HG03575 (cell line): ENCODE measurements at regions not wholly inside any gene's neighbourhood (a gene's known extent, or its start where the extent isn't known, plus 50 kb on each side); places are given as distances from the start of the nearest gene placed in this dataset.

Experiments used
- ATAC-seq: cut with Tn5 transposase; IDR thresholded peaks from one replicate; pipeline ENCODE4 v1.9.1; 2021; ENCODE audit not compliant: unreplicated experiment, insufficient number of reproducible peaks, low FRiP score; ENCODE audit errors: extremely low read depth

DNA sequence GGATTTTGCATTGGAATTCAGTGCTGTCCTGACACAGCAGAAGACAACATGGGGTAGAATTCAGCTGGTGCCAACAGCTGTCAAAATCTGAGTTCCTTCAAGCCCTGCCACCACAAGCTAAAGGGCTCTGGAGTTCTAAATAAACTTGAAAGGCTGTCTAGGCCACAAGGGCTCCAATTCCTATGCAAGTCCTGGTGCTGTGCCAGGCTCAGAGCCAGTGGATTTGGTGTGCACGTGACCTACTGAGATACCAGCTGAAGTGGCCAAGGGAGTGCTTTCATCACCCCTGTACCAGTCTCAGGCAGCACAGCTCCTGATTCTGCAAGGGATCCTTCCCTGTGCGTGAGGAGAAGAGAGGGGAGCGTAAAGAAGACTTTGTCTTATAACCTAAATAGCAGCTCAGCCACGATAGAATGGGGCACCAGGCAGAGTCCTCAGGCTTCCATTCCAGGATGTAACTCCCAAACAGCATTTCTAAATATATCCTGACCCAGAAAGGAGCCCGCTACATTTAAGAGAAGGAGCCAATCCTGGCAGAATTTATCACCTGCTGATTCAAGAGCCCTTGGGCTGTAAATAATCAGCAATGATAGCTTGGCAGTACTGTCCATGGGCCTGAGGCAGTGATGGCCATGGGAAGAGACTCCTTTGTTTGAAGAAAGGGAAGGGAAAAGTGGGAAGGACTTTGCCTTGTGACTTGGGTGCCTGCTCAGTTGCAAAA is 881.2 kb upstream of the EPHA7 start:
- ATAC-seq: no peak

DNA sequence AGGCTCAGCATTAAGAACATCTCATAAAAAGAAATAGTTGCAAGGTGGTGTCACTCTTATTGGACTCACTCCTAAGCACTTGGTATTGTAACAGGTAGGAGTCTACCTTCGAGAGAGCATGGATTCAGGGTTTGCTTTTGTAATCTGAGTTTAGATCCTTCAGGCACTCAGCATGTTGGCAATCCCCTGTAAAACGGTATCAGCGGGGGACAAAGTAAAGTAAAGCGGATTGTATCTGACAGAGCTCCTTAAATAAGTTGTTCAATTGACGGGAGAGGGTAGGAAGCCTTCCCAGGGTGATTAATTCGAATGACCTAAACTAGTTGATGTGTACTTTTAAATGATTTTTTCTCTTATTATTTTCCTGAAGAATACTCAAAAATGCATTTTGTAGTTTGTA is 869.8 kb upstream of the EPHA7 start:
- no peak for ATAC-seq

DNA sequence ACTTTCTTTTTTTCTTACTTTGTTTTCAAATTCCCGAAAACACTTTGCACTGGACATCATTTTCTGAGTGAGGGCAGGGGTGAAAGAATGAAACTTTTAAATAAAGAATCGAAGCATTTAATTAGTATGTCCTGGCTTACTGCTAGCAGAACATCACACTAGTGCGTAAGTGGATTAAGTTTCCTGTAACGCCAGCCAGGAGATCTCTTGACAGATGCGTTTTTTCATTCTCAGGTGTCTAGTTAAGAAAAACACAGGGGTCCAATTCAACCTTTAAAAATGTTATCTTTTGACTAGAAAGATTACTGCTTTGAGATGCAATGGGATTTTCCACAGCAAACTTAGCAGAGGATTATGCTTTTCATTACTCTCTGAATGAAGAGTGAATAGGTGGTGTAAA is 858.8 kb upstream of the EPHA7 start:
- no peak for ATAC-seq

DNA sequence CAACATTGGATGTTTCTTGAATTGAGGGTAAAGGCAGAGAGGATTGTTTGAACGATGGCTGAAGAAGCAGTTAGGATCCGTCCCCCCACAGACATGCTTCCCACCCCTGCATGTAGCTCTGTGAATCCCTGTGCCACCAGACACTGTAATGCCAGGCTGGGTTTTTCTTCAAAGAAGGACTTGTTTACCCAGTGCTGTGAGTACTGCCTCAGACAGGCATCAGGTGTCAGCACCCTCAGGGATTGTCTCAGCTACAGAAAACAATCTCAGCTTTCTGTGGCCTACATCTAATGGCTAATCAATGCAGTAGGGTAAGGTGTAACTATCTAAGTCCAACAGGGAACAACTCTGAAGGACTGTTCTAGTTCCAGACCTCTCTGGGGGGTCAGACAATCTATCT is 853.0 kb upstream of the EPHA7 start:
- no peak for ATAC-seq

DNA sequence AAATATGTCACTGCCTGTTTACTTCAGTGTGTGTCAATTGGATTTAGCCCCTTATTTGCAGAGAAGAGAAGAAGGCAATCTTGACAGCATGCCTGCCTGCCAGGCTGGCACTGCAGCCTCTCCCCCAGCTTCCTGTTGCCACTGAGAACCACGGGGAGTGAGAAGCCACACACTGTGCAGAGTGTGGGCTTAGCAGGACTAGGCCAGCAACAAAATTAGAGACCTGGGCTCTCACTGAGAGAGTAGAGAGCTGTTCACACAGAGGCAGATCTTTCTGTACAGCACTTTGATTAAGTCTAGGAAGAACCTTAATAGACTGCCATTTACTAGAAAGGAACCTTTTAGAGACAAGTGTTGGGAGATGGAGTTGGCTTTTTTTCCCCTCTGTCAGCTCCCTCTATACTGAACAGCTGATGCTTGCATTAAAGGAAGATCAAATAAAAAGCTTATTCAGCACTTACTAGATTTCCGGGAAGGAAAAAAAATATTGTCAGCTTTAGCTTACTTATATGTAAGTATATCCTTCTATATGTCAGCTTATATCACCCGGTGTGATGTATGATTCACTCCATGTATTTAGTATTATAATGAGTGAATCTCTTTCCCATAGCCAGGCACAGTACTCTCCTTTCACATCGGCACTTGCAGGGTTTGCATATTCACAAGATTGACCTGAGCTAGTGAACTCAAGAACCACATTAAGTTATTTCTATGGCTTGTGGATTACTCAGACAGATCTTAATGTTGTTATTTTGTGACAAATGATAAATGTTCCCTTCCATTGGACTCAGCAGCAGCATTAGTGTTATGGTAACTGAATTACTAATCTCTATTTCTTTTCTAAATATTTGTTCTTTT is 851.0 kb upstream of the EPHA7 start:
- ATAC-seq: no peak

DNA sequence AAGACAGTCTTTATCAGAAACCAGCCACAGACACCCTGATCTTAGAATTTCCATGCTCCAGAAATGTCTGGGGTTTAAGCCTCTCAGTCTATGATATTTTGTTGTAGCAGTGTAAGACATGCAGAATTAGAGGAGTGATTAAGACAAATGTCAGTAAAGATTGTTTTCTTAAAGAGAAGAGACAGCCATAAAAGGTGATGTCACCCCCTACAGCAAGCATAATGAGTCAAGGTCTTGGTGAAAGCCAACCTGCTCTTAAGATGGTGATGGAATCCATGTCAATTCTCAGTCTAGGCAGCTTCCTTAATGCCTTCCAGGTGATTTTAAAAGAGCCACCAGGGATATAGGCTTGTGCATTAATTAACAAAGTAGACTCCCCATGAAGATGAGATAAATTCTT is 849.9 kb upstream of the EPHA7 start:
- ATAC-seq: no peak

DNA sequence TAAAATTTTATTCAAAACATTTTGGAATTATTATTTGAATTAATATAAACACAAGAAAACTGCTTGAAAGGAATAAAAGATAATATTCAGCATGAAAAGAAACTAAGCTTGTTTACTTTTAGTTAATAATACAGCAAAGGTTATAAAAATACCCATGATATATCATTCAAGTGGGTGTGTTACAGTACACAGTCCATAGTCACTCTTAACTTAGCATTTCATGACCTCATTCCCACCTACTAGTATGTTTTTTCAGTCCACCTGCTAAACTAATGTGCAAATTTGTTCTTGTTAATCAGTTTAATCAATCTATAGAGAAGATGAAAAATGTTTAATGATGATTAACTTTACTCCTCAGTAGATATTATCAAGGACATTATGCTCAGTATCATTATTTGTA is 841.4 kb upstream of the EPHA7 start:
- no peak for ATAC-seq

DNA sequence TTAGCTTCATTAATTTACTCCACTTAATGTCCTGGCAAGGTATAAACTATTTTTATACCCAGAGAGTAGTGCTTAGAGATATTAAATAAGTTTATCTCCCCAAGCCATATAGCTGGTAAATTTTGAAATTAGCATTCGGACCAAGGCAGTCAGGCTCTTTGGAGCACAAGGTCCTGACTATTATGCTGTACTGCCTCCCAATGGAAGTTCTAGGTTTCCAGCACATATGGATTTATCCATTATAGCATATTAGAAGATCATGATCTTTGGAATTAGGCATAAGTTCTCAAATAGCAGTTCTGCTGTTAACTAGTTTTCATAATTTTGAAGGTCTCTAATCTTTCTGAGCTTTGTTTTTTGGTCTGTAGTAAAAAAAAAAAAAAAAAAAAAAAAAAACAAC is 835.3 kb upstream of the EPHA7 start:
- no peak for ATAC-seq

DNA sequence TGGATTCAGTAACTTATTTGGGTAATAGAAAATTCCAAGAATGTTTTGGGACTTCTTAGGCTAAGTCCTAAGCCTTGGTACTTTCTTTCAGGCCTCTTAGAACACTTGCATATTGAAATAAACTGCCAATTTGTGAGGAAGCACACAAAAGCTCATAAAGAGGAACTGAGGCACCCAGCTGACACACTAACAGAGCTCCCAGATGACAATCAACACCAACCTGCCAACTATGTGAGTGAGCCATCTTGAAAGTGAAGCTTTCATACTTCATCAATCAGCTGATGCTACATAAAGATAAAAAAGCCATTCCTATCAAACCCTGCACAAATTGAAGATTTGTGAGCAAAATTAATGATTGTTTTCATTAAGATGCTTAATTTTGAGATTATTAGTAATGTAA is 832.5 kb upstream of the EPHA7 start:
- no peak for ATAC-seq

DNA sequence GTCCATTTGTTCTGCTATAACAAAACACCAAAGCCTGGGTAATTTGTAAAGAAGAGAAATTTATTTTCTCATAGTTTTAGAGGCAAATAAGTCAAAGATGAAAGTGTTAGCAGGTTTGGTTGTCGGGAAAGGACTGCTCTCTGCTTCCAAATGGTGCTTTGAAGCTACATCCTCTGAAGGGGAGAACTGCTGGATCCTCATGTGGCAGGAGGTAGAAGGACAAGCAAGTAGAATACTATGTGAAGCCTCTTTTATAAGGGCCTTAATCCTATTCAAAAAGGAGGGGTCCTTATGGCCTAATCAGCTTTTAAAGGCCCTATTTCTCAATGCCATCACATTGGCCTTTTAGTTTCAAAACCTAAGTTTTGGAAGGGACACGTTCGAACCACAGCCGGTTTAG is 826.0 kb upstream of the EPHA7 start:
- ATAC-seq: no peak

DNA sequence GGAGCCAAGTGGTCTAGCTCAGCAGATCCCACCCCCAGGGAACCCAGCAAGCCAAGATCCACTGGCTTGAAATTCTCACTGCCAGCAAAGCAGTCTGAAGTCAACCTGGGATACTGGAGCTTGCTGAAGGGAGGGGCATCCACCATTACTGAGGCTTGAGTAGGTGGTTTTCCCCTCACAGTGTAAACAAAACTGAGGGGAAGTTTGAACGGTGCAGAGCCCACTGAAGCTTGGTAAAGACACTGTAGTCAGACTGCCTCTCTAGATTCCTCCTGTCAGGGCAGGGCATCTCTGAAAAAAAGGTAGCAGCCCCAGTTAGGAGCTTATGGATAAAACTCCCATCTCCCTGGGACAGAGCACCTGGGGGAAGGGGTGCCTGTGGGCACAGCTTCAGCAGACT is 819.5 kb upstream of the EPHA7 start:
- no peak for ATAC-seq

DNA sequence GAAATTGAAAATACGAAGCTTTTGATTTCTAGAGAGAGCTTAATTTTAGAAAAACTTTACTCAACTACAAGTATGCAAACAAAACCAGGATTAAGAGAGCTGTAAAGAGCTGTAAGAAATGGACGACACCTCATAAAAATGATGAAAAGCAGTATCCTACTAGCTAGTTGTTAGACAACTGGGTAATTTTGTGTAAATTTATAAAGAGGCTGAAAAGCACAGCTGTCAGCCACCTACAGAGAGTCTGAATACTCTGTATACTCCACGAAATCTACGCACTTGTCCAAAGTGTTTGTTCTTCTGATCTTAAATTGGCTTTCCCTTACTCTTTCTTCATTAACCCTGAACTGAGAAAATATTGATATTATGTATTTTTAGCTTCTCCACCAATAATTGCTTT is 808.4 kb upstream of the EPHA7 start:
- no peak for ATAC-seq

DNA sequence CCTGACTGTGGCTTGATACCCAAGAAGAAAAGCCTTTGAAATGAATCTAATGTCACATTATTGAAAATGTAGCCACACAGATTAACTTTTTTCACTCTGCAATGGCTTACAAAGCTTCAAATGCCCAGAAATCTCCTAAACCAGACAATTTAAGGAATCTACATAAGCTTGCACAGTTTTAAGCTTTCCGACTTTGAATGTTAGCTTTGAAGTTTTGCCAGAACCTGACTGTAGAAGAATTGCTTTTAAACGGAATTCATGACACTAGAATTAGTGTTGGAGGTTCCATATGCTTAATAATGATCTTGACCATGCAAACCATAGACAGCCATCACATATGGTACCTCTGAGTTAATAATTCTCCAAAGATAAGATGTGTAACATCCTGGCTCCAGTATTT is 798.5 kb upstream of the EPHA7 start:
- ATAC-seq: no peak

DNA sequence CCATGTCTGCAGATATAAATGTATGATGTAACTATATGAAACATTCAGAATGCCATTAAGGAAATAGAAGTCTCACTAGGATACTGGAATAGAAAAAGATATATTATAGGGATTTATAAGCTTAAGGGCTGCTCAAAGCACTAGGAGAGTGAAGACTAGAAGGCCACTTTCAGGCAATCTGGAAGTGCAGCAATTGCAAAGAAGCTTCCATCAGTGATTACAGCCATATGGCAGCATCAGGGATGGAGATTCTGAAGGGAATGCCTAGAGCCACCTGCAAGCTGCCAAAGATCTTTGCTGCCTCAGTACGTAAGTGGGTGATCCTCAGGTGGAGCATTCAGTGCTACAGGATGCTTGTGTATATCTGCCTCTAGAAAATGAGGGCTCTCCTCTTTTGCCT is 796.2 kb upstream of the EPHA7 start:
- ATAC-seq: no peak

DNA sequence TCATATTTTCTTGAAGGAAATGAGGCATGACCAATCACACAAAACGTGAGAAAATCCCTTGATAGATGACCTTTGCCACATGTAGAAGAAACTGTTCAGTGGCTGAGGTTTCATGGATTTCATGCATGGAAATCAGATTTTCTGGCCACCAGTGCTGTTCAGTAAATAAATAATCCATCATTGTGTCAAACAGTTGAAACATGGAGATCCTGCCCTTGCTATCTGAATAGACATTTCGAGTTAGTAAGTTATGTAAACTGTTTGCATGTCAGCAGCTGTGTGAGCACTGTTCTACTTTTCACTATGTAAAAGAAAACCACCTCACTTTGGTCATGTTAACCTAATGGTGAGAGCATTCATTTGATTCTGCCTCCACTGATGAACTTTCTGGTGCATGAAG is 793.9 kb upstream of the EPHA7 start:
- ATAC-seq: no peak

DNA sequence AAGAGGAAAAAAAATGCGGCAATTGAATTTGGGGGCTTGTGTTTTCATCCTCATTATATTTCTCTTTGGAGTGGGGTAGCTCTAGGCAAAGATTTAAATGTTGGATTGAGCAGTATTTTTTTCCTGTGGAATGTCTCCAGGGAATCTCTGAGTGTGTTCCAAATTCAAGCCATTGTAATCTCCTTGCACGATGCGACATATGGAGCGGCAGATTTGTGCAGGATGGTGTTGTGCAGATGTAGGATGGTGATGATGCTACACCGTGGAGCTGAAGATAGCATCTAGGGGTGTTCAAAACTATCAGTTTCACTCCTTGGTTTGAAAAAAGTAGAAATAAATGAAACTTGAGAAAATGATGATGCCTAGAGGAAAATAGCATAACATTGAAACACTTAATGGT is 777.5 kb upstream of the EPHA7 start:
- ATAC-seq: no peak

DNA sequence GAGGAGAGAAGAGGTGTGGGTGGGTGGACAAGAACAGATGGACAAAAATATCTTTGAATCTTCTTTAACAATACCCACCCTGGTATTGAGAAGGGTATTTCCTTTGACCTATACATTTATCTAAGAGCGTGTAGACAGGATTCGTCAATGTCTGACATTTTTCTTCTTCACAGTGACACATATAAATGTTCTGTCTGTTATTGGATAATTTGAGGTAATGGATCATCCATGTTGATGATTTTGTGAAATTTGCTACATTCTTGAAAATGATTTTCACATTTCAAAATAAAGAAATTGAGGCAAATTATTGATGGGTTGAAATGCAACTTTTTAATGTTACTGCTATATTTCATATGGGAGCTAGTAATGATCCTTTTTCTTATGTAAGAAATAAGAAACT is 770.7 kb upstream of the EPHA7 start:
- ATAC-seq: no peak

DNA sequence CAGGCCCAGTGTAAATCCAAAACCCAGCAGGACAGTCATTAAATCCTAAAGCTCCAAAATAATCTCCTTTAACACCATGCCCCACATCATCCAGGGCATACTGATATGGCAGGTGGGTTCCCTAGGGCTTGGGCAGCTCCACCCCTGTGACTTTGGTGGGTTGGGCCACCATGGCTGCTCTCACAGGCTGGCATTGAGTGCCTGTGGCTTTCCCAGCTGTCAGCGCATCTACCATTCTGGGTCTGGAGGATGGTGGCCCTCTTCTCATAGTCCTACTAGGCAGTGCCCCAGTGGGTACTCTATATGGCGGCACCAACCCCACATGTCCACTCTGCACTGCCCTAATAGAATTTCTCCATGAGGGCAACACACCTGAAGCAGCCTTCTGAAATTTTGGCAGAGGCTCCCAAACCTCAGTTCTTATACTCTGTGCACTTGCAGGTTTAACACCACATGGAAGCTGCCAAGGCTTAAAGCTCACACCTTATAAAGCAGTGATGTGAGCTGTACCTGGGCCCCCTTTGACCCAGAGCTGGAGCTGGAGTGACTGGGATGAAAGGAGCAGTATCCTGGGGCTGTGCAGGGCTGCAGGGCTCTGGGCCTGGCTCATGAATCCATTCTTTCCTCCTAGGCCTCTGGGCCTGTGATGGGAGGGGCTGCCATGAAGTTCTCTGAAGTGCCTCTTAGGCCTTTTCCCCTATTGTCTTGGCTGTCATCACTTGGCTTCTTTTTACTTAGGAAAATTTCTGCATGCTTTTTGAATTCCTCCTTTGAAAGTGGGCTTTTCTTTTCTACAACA is 765.5 kb upstream of the EPHA7 start:
- no peak for ATAC-seq

DNA sequence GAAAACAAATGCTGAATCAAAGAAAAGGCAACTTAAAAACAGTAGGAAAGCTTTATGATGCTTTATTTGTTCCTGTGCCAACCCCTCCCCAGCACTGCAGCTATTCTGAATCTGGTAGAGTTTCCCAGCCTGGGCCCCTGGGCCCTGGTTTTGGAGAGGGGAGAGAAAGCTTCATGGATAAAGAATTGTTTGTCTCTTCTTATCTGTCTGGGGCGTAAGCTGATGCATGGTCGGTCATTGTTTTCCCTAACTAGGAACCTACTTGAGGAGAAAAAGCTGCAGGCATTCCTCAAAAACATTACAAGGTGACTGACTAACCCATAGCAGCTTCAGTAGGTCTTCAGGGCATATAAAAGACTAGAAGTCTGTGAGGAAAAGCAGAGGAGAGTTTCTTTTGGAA is 758.1 kb upstream of the EPHA7 start:
- ATAC-seq: no peak

DNA sequence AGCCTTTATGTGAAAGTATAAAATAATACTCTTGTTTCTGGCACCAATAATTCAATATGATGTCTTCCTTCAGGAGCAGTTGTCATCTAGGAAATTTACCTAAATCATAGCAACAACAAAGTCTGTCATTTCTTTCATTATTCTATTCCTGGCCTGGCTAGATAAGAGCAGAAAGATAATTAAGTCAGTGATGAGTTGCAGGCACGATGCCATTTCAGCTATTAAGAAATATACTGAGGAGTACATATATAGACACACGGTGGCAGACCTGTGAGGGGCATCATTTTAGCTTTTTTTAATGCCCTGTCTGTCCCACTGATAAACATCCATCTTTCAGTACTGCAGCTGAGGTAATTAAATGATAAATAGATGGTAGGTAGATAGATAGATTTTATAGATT is 756.1 kb upstream of the EPHA7 start:
- no peak for ATAC-seq
